ENCODE measurements at regions not wholly inside any gene's neighbourhood (a gene's known extent, or its start where the extent isn't known, plus 50 kb on each side); places are given as distances from the start of the nearest gene placed in this dataset.

DNA sequence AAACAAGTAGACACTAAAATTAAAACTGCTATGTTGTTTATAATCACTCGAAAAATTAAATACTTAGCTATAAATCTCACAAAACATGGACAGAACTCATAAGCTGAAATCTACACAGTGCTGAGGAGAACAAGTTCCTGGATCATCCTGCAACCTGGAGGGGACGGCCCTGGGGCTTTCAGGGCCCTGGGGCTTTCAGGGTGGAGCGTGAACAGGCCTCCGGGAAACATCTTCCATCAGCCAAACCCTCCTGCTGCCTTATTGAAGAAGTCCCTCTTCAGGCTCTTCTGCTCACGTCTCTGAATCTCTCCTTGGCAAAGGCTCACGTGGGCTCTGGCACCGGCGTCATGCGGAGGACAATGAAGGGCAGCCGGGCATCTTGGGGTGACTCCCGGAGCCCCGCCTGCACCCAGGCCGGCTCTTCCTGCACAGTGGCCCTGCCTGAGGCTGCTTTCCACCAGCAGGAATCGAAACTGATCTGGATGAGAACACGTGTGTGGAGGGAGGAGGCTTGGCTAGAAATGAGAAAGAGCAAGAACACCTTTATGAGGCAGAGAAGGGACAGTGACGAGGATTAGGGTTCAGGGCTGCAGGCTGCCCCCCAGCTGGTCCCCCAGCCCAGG, 127.3 kb downstream of the CDRT15L2 start:
- no peak for TF ChIP-seq POLR2AphosphoS5 (IDR thresholded peaks at IDR 0.05)
- TF ChIP-seq, protein P1, sequence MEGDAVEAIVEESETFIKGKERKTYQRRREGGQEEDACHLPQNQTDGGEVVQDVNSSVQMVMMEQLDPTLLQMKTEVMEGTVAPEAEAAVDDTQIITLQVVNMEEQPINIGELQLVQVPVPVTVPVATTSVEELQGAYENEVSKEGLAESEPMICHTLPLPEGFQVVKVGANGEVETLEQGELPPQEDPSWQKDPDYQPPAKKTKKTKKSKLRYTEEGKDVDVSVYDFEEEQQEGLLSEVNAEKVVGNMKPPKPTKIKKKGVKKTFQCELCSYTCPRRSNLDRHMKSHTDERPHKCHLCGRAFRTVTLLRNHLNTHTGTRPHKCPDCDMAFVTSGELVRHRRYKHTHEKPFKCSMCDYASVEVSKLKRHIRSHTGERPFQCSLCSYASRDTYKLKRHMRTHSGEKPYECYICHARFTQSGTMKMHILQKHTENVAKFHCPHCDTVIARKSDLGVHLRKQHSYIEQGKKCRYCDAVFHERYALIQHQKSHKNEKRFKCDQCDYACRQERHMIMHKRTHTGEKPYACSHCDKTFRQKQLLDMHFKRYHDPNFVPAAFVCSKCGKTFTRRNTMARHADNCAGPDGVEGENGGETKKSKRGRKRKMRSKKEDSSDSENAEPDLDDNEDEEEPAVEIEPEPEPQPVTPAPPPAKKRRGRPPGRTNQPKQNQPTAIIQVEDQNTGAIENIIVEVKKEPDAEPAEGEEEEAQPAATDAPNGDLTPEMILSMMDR (IDR thresholded peaks at IDR 0.05 in 8 of 11, conservative IDR thresholded peaks at IDR 0.05 in 3 of 11), result no peak
- no peak for TF ChIP-seq POLR2A (IDR thresholded peaks at IDR 0.05)

All from spleen (tissue), 7 donors.